ENCODE measurements at regions not wholly inside any gene's neighbourhood (a gene's known extent, or its start where the extent isn't known, plus 50 kb on each side); places are given as distances from the start of the nearest gene placed in this dataset.

- in situ Hi-C loops (cut with MboI) (no loop called here), intact Hi-C loops (cut with micrococcal nuclease; ENCODE audit: unreplicated experiment) (no loop called here)
- no TSS peak for BruUV-seq (replicated peaks)
- ChIA-PET POLR2A (interaction anchor here (0.6 kb wide), 1 partner anchor 68 kb away, joined by 8 read pairs; no protein-coding TSS in a partner anchor), SMC1A (ENCODE audit: uncharacterized antibody, unreplicated experiment) (no interaction called here), RAD21 (ENCODE audit: unreplicated experiment) (interaction anchor here (0.7 kb wide), 1 partner anchor 23 kb away, joined by 4 read pairs; no protein-coding TSS in a partner anchor), CTCF (no interaction called here)
- Histone ChIP-seq H2AFZ (ENCODE audit: control insufficient read depth, low read depth, low read length) (no peak overlapping the region), H3K4me2 (ENCODE audit: control insufficient read depth, insufficient read depth) (no peak overlapping the region), H3K4me3 (no peak overlapping the region), H4K20me1 (ENCODE audit: control insufficient read depth, insufficient read depth) (no peaks in the 10 kb centered on the region), H3K36me3 (ENCODE audit: control insufficient read depth in 2 of 2, insufficient read depth in 2 of 2, low read length in 1 of 2) (no peaks in the 10 kb centered on the region), H3K4me1 (ENCODE audit: control insufficient read depth, insufficient read depth, low read length) (no peaks in the 10 kb centered on the region), H3K27ac (ENCODE audit: control insufficient read depth, insufficient read depth) (no peak overlapping the region), H3K79me2 (ENCODE audit: control insufficient read depth, insufficient read depth, low read length) (no peaks in the 10 kb centered on the region), H3K9ac (ENCODE audit: control insufficient read depth, insufficient read depth, low read length) (no peak overlapping the region), H3K27me3 (replicated peaks in 1 of 2; ENCODE audit: control insufficient read depth in 2 of 2, insufficient read depth in 2 of 2, low read length in 1 of 2) (0 out of 4 replicates have a peak, but pooled peaks cover 0 to 1% of the 10 kb centered on the region in 2 experiments), H3K9me3 (replicated peaks; ENCODE audit: control insufficient read depth, insufficient read depth, low read length) (no peaks in the 10 kb centered on the region; the same call in 2 of the 3 replicates)
- no peak for TF ChIP-seq RAD21 (IDR thresholded peaks at IDR 0.05; ENCODE audit: insufficient read depth, low read depth, low read length)
- FAIRE-seq (no peak), DNase-seq (ENCODE audit: low read depth, low spot score) (no peak), ATAC-seq (no peak)
- 46% methylated on average over 13 of the region's 13 CpGs for WGBS (ENCODE audit: insufficient coverage, insufficient replicate concordance, low lambda C conversion rate, missing lambda C conversion rate)
Measured at GRCh38 chr16:49940464-49941224, 84.4 kb upstream of the CNEP1R1 start.

- Histone ChIP-seq H3K27ac (ENCODE audit: control insufficient read depth, insufficient read depth) (no peak overlapping the region), H3K4me2 (ENCODE audit: control insufficient read depth, insufficient read depth) (no peak overlapping the region), H3K9ac (ENCODE audit: control insufficient read depth, insufficient read depth, low read length) (no peak overlapping the region), H3K27me3 (replicated peaks in 1 of 2; ENCODE audit: control insufficient read depth in 2 of 2, insufficient read depth in 2 of 2, low read length in 1 of 2) (no peaks in the 10 kb centered on the region; a peak in 1 of 4 replicates), H4K20me1 (ENCODE audit: control insufficient read depth, insufficient read depth) (no peaks in the 10 kb centered on the region), H2AFZ (ENCODE audit: control insufficient read depth, low read depth, low read length) (no peak overlapping the region), H3K79me2 (ENCODE audit: control insufficient read depth, insufficient read depth, low read length) (no peaks in the 10 kb centered on the region), H3K4me3 (no peak overlapping the region), H3K36me3 (ENCODE audit: control insufficient read depth in 2 of 2, insufficient read depth in 2 of 2, low read length in 1 of 2) (no peaks in the 10 kb centered on the region), H3K4me1 (ENCODE audit: control insufficient read depth, insufficient read depth, low read length) (no peaks in the 10 kb centered on the region), H3K9me3 (replicated peaks; ENCODE audit: control insufficient read depth, insufficient read depth, low read length) (no peaks in the 10 kb centered on the region)
- FAIRE-seq: no peak
- in situ Hi-C loops (cut with MboI): no loop called here
- CTCF ChIA-PET: no interaction called here
- SMC1A ChIA-PET (ENCODE audit: uncharacterized antibody, unreplicated experiment): no interaction called here
- 39% methylated on average over 4 of the region's 5 CpGs for WGBS (ENCODE audit: insufficient coverage, insufficient replicate concordance, low lambda C conversion rate, missing lambda C conversion rate)
- ATAC-seq: no peak
- intact Hi-C loops (cut with micrococcal nuclease; ENCODE audit: unreplicated experiment): no loop called here
- no TSS peak for BruUV-seq (replicated peaks)
- TF ChIP-seq, protein P1, sequence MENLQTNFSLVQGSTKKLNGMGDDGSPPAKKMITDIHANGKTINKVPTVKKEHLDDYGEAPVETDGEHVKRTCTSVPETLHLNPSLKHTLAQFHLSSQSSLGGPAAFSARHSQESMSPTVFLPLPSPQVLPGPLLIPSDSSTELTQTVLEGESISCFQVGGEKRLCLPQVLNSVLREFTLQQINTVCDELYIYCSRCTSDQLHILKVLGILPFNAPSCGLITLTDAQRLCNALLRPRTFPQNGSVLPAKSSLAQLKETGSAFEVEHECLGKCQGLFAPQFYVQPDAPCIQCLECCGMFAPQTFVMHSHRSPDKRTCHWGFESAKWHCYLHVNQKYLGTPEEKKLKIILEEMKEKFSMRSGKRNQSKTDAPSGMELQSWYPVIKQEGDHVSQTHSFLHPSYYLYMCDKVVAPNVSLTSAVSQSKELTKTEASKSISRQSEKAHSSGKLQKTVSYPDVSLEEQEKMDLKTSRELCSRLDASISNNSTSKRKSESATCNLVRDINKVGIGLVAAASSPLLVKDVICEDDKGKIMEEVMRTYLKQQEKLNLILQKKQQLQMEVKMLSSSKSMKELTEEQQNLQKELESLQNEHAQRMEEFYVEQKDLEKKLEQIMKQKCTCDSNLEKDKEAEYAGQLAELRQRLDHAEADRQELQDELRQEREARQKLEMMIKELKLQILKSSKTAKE (IDR thresholded peaks at IDR 0.05; ENCODE audit: low read depth, poor library complexity, severe bottlenecking): no peak
- RAD21 ChIA-PET (ENCODE audit: unreplicated experiment): no interaction called here
- POLR2A ChIA-PET: no interaction called here
- DNase-seq (ENCODE audit: low read depth, low spot score): no peak
Measured at GRCh38 chr16:49944221-49944620, 80.8 kb upstream of the CNEP1R1 start.

Measured in GM12878 (cell line).